NCI-H187 treated with DMSO at 0.1 percent for 48 hours (cell line): ENCODE measurements at regions not wholly inside any gene's neighbourhood (a gene's known extent, or its start where the extent isn't known, plus 50 kb on each side); places are given as distances from the start of the nearest gene placed in this dataset.
"Not testable (repeated sequence)": the region's sequence is repeated elsewhere in the genome, so short reads cannot be mapped to it uniquely, and the experiment has no call there.

ENCODE experiments used
- DNase-seq: peaks from one replicate; lab custom pipeline; 2025; lab: John Stamatoyannopoulos, UW

DNA sequence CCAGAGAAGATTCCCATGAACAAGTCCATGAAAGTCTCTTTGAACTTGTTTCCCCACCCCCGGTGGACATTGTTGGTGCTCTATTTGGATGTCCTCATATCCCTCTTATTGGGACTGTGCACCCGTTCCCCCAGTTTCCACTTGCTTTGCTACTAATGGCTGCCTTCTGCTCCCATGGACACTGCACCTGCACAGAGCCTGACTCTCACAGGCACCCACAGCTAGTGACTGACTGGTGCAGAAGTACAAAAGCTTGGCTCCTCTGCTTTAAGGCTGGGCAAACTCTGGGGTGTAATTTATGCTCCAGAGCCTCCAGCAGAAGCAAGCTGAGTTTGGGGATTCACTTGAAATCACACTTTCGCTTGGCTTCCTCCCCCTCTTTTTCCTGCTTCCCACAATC is 239.9 kb upstream of the BTBD3 start:
- DNase-seq = no peak

DNA sequence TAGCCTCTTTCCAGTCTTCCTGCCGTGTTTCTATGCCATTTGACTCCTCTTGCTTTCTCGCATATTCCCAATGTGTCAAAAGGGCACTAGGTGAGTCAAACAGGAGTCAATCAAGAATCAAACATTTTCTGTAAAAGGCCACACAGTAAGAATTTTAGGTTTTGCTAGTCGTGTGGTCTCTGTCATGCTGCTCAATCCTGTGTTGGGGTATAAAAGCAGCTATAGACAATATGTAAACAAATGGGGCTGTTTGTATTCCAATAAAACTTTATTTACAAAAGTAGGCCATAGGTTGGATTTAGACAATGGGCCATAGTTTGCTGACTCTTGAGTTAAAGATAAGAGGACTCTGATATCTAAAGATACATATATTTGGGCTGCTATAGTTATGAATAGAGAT is 235.4 kb upstream of the BTBD3 start:
- DNase-seq = no peak

DNA sequence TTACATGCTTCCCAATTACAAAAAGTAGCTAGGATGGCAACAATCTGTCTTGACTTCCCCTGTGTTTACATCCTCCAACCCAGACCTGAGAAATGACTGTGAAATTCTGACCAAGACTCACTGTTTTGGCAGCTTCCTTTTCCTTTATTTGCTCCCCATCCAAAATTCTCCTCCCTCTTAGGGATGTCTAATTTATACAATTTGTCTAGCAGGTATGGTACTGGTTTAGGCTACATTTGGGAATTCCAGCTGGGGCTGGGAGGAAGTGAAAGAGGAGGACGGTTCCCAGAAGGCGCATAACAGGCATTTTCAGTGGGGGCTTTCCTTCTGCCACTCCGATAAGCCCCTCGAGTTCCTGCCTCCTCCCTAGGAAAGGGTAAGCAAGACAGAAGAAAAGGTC is 231.5 kb upstream of the BTBD3 start:
- DNase-seq = no peak

DNA sequence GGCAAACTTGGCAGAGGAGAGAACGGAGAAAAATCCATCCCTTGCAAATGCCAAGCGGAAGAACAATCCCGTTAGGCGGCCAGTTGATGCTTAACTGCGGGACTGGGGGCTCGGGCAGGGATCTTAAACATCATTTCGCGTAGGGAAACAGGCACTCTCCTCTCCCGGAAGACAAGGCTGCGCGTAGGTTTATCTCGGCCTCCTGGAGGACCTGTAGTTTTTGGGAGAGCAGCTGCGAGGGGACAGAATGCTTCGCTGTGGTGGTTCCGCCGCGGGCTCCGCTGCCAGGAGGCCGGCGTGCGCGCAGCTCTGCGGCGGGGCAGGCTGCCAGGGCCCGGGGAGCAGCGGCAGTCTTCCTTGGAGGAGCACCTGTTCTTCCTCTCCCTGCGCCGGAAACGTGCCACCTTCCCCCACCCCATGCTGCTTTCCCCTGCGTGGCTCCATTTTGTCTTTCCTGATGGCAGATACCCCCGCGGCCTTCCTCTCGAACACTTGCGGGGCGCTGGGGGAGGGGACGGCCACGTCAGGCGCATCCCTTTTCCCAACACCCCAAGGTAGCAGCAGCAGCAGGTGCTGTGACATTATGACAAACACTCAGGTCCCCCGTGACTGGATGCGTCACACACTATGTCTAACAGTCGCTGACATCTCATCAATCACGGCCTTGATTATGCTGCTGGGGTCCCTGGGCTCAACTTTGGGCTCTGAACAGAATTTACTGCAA is 230.7 kb upstream of the BTBD3 start:
- DNase-seq = no peak

DNA sequence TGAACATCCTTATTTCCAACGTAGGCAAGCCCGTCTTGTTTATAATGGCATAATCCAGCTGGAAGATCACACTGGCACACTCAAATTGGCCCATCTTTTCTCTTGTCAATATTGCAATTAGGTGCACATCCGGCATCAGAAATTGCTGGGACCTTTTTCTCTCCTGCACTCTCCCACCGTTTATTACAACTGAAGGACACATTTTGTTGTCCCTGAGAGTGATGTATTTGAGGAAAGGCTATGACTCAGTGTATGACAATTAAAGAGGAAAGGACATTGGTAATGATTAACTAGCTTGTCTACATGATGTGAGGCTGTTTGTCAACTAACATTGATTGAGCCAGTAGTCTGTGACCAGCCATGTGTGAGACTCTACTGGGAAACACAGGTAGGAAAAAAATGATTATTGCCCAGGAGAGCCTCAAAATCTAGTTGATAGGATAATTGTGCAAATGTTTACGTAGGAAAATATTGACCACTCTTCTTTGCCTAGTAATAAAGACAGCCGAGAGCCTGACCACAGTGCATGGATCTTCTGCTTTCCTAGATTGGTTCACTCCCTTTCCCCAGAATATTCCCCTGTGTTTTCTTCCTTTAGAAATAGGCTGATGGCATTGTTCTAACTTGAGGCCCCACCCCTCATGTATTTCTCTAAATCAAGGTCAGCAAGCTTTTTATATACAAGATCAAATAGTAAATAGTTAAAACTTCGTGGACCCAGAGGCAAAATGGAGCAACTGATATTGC is 230.0 kb upstream of the BTBD3 start:
- no peak for DNase-seq

DNA sequence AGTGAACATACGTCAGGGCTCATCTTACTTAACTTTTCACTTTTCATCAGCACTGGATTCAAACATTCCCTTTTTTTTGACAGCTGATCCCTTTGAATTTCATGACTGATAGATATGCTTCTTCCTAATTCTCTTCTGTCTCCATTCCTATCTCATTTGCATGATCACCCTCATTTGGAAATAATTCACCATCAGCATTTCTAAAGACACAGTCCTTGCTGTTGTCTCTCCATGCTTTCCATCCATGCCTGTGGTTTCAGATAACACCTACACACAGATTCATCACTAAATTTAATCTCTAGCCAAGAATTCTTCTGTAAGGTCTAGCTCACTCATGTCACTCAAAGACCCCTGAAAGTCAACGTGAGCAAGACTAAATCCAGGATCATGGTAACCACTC is 228.4 kb upstream of the BTBD3 start:
- no peak for DNase-seq

DNA sequence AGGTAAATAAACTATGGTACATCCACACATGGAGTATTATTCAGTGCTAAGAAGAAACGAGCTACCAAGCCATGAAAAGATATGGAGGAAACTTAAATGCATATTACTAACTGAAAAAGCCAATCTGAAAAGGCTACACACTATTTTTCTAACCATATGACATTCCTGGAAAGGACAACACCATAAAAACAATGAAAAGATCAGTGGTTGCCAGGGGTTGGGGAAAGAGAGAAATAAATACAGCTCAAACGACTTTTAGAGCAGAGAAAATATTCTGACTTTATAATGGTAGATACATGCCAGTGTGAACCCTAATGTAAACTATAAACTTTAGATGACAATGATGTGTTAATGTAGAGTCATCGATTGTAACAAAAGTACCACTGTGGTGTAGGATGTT is 225.9 kb upstream of the BTBD3 start:
- DNase-seq = no peak

DNA sequence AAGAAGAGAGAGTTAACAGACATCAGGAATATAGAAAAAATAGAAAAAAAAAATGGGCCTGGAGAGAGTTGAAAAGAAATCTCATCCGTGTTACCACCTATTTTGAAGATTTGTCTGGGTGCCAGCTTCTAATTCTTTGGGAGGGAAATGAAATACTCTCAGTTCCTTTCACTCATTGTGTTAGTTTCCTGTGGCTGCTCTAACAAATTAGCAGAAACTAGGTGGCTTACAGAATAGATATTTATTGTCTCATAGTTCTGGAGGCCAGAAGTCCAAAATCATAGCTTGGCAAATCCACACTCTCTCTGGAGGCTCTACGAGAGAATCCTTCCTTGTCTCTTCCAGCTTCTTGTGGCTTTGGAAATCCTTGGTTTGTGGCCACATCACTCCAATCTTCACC is 225.1 kb upstream of the BTBD3 start:
- DNase-seq = no peak

DNA sequence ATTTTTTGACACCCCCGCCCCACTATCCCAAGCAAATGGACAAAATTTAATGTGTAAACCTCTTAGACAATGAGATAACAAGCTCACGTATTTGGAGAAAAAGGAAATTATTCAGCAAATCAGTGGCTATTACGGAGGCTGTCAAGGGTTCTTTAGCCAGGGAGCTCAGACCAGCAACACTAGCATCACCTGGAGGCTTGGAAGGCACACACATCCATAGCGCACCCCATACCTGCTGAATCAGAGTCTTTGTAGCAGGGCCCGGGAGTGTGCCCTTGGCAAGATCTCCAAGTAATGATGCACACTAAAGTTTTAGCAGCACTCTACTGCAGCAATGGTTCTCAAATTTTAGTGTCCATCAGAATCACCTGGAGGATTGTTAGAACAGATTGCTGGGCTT is 223.2 kb upstream of the BTBD3 start:
- DNase-seq = no peak

DNA sequence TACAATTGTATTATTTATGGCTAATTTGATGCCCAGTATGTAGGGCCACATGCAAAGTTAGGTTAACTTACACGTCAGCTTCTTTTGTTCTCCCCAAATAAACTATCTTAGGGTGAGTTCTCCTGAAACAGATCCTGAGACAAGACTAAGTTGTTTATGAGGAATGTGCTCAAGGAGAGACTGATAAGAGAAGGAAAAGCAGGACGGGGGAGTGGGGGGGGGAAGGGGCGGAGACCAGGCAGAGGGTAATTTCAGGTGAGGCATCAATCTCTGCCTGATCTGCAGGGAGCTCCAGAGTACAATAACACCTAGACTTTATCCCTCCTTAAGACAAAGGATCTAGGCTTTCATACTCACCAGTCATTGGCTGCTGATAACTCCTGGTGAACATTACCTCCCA is 220.6 kb upstream of the BTBD3 start:
- no peak for DNase-seq

DNA sequence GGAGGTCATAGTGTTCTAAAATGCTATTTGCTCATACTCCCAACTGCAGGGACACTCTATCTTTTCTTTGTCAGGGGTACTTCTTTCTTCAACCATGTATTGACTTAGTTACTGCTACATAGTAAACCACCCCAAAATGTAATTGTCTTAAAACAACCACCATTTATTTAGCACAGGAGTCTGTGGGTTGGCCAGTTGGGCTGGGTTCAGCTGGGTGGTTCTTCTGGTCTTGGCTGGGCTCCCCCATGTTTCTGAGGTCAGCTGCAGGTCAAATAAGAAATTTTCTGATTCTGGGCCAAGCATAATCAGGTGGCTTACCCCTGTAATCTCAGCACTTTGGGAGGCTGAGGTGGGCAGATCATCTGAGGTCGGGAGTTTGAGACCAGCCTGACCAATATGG is 220.0 kb upstream of the BTBD3 start:
- DNase-seq = no peak

DNA sequence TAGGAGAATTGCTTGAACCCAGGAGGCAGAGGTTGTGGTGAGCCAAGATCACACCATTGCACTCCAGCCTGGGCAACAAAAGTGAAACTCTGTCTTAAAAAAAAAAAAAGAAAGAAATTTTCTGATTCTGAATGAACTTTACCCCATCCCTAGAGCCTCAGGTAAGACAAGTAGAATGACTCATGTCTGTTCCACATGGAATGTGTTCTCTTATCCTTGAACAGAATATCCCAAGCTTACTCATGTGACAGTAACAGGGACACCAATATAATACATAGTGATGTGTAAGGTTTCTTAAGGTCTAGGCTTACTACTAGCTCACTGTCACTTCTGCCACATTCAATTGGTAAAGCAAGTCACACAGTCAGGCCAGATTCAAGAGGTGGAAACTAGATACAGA is 219.6 kb upstream of the BTBD3 start:
- DNase-seq = no peak

DNA sequence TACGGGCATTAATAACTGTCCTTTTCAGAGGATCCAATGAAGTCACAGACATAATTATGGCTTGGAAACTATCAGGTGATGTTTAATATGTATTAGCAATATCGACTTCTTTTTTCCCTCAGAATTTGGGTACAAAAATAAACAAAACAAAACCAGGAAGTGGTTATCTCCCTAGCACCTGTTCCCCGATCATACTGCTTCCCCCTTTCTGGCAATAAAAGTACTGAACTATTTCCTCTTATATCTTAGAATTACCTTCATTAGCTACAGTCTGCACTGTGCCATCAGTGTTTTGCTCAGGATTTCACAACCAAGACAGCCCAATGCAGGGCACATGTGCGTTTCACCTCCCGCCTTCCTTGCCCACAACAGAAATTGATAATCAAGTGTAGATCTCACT is 216.9 kb upstream of the BTBD3 start:
- no peak for DNase-seq

DNA sequence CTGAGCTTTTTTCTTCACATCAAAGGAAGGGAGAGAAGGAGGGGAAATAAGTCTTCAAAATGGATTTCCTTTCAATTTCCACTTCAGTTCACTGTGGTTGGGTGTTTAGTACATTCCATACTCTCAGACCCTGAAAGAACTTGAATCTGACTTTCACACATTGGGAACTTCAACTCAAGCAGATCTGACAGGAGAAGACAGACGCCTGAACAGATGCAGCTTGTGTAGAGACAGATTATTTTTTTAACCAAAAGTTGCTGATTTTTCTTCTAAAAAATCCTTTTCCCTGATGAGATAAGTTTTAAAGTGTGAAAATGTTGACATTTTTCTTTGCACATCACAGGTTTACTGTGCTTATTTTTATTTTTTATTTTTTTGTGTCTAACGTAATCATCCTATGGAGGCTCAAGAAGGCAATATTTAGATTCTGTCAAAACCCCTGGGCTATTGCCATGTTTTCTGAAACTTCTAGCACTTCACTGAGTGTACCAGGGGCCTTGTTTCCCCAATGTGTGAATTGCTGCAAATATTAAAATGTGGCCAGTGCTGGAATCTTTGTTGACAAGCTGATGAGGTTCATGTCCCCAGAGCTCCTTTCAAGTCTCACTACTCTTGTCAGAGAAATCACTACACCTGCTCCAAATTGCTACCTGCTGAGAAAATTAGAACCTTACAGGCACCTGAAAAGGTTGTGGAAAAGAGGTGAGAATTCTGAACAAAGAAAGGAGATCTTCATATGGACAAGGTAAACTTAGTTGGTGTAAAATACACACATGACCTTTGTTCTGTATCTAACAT is 214.8 kb upstream of the BTBD3 start:
- DNase-seq = no peak

DNA sequence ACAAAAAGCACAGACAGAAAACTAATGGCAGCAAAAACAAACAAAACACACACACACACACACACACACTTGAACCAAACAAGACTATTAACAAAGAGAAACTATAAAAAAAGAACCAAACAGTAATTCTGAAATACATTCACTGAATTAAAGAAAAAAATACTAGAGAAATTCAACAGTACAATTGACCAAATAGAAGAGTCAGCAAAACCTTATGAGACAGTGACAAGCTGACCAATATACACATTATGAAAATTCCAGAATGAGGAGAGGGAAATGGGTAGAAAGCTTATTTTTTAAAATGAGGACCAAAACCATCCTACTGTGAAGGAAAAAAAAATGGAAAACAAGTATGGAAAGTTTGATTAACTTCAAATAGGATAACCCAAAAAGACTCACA is 212.2 kb upstream of the BTBD3 start:
- DNase-seq = no peak

DNA sequence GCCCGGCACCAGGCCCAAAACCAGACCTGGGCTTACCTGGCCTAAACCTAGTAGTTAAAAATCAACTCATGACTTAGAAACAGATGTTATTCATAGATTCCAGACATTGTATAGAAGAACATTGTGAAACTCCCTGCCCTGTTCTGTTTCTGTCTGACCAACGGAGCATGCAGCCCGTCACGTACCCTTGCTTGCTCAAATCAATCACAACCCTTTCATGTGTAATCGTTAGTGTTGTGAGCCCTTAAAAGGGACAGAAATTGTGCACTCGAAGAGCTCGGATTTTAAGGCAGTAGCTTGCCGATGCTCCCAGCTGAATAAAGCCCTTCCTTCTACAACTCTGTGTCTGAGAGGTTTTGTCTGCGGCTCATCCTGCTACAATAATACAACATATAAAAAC is 209.5 kb upstream of the BTBD3 start:
- not testable (repeated sequence) for DNase-seq

DNA sequence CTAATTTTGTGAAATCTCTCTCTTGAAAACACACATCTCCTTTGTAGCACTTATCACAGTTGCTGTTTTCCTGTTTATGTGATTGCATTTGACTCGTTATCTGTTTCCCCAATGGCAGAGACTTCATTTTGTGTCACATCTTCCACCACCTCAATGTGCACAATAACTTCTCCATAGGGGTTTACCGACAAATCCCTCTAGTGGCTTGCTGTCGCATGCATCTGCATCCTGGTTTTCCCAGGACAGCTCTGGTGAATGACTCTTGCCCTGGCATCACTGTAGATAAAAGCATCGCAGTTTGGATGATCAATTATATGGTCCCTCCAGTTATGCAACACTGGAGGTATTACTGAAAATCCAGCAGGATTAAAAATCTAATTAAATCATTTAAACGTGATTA is 206.5 kb upstream of the BTBD3 start:
- DNase-seq = no peak

DNA sequence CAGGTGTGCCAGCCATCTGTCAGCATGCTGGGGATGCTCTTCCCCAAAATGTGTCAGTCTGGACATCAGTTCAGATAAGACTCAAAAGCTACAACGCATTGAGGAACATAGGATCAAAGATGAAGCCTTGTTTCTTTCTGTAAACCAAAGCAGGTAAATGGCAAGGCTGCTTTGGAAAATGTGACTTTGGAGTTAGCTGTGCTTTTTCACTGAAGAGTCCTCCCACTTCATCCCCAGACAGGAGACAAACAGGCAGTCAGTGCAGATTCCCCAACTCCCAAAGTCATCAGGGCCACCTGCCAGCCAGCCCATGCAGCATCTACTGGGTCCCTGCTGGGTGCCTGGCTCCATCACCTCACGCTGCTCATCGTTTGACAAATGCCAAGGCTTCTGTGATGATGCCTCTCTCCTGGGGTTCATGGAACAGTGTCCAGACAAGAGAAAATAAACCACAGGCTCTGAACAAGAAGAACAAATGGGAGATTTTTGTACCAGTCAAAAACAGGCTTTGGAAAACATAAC is 205.0 kb upstream of the BTBD3 start:
- DNase-seq = no peak

DNA sequence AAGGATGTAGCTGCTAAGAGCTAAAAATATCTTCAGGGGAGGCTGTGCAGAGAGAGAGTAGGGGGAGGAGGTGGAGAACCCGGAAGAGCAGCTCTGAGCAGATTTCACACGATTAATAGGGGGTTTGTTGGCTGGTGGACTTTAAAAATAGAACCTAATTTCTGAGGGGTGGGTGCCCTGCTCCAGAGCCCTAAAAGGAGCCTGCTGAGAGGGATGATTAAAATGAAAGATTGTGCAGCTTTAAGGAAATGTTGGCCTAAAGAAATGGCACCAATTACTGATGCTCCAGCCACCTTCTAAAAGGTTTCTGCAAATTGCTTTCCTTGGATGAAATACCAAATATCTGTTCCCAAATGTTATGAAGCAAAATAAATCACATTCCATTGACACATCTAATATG is 202.8 kb upstream of the BTBD3 start:
- DNase-seq = no peak

DNA sequence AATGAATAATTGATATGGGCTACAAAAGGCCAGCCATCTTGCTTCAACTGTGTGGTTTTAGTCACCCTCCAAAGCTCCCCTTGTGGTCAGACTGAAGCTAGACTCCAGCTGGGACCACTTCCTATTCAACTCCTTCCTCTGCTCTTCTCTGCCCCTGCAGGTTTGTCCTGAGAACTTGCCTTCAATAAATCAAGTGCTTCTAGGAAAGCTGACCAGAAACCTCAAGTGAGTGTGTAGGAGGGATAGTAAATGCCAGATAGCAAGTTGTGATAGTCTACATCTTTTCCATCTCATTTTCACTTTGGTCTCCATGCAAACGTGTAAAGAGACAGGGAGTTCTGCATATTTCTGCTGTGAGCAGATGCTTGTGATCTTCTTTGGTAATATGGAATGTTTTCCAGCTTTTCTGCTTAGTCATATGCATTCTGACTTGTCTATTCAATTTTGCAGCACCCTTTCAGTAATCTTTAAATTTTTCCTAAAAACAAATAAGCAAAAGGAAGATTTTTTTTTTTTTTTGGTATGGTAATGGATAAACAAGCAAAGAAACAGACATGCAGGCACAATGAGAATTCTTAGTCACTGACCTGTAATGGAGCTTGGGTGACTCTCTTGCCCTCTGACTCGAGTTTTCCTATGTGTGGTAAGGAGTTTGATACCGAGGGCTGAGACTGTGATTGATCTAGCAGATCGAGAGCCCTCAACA is 201.3 kb upstream of the BTBD3 start:
- no peak for DNase-seq

DNA sequence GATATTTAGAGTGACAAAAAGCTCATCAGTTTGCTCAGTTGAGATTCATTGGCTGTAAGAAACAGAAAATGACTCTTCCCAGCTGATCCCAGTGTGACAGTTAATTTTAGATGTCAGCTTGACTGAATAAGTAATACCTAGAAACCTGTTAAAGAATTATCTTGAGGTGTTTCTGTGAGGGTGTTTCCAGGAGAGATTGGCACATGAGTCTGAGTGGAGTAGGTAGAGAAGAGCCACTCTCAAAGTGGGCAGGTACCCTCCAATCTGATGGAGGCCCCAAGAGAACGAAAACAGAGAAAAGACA is 200.8 kb upstream of the BTBD3 start:
- no peak for DNase-seq

DNA sequence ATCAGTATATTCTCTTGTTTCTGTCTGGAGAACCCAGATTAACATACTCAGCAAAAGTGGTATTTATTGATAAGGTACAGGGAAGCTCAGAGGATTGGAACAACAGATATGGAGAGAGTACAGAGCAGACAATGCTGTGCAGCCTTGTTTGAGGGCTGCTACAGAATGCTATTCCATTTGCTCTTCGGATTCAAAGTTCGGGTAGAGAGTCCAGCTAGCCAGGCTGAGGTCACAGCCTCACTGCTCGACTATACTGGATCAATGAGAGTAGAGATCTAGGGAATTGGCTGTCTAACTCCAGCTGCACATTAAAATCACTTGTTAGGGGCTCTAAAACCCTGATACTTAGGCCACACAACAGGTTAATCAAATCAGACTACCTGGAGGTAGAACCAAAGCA is 200.1 kb upstream of the BTBD3 start:
- DNase-seq = no peak
